SU-DHL-6 (cell line): ENCODE measurements at regions not wholly inside any gene's neighbourhood (a gene's known extent, or its start where the extent isn't known, plus 50 kb on each side); places are given as distances from the start of the nearest gene placed in this dataset.

Source experiments
- EZH2phosphoT487 ChIP-seq: fragments of 200-600 bp; sonication (generic), shearing (Covaris generic); conservative IDR thresholded peaks from 2 replicates; pipeline ENCODE4 v1.6.1; 2018; ENCODE audit warnings: mild to moderate bottlenecking, antibody characterized with exemption, low read length, moderate library complexity, mixed read lengths
- TF ChIP-seq, protein P1 (sequence below): fragments of 200-600 bp; sonication (generic); IDR thresholded peaks from one replicate; pipeline ENCODE4 v1.5.1; 2017; ENCODE audit warnings: antibody characterized with exemption, mild to moderate bottlenecking, low read length, moderate library complexity; ENCODE audit not compliant: insufficient read depth, poor library complexity, severe bottlenecking

DNA sequence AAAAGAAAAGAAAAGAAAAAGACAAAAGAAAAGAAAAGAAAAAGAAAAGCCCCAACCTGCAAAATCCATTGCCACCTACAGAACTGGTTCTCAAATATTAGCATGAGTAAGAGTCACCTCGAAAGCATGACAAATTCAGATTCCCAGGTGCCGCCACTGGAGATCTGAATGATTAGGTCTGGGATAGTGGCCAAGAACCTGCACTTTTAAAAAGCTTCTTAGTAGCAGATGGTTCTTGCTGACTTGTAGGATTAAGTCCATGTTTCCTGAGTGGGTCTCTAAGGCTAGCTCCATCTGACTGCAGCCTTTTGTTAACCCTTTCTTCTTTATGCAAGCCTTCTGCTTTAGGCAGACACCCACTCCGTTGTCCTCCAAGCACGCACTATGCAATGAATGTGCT, 178.5 kb upstream of the CDH18 start:
- TF ChIP-seq, protein P1, sequence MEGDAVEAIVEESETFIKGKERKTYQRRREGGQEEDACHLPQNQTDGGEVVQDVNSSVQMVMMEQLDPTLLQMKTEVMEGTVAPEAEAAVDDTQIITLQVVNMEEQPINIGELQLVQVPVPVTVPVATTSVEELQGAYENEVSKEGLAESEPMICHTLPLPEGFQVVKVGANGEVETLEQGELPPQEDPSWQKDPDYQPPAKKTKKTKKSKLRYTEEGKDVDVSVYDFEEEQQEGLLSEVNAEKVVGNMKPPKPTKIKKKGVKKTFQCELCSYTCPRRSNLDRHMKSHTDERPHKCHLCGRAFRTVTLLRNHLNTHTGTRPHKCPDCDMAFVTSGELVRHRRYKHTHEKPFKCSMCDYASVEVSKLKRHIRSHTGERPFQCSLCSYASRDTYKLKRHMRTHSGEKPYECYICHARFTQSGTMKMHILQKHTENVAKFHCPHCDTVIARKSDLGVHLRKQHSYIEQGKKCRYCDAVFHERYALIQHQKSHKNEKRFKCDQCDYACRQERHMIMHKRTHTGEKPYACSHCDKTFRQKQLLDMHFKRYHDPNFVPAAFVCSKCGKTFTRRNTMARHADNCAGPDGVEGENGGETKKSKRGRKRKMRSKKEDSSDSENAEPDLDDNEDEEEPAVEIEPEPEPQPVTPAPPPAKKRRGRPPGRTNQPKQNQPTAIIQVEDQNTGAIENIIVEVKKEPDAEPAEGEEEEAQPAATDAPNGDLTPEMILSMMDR: no peak
- no peak for TF ChIP-seq EZH2phosphoT487
